ENCODE measurements at regions not wholly inside any gene's neighbourhood (a gene's known extent, or its start where the extent isn't known, plus 50 kb on each side); places are given as distances from the start of the nearest gene placed in this dataset.

DNA sequence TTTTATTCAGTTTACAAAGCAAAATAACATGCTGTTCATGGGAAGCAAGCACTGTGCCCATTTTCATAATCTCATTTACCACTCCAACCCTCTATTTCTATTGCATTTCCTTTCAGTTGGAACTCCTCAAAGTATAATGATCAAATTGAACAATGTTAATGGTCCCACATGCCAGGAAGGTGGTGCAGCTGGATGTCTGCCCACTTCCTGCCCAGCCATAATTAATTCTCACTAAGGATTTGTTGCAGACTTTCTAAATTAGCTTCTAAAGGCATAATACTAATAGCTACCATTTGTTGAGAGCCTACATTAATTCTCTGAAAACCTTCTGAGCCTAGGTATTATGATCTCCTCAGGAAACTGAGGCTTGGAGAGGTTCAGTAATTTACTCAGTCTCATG lies 316.1 kb upstream of the TPM1 start:
- no peak for ATAC-seq
- no peaks in the 10 kb centered on the region for H3K36me3 ChIP-seq
- H3K4me3 ChIP-seq = no peak overlapping the region
- intact Hi-C loops (cut with DNase I) = no loop called here
- H3K27ac ChIP-seq = no peak overlapping the region
- no peak for DNase-seq
- no peaks in the 10 kb centered on the region for H3K4me1 ChIP-seq
- no peaks in the 10 kb centered on the region for H3K9me3 ChIP-seq
- TF ChIP-seq, protein P1, sequence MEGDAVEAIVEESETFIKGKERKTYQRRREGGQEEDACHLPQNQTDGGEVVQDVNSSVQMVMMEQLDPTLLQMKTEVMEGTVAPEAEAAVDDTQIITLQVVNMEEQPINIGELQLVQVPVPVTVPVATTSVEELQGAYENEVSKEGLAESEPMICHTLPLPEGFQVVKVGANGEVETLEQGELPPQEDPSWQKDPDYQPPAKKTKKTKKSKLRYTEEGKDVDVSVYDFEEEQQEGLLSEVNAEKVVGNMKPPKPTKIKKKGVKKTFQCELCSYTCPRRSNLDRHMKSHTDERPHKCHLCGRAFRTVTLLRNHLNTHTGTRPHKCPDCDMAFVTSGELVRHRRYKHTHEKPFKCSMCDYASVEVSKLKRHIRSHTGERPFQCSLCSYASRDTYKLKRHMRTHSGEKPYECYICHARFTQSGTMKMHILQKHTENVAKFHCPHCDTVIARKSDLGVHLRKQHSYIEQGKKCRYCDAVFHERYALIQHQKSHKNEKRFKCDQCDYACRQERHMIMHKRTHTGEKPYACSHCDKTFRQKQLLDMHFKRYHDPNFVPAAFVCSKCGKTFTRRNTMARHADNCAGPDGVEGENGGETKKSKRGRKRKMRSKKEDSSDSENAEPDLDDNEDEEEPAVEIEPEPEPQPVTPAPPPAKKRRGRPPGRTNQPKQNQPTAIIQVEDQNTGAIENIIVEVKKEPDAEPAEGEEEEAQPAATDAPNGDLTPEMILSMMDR (IDR thresholded peaks at IDR 0.05) = no peak
- TF ChIP-seq POLR2A (IDR thresholded peaks at IDR 0.05) = no peak
- H3K27me3 ChIP-seq = no peaks in the 10 kb centered on the region

- Histone ChIP-seq H3K36me3 (no peaks in the 10 kb centered on the region), H3K27me3 (no peaks in the 10 kb centered on the region), H3K27ac (no peak overlapping the region), H3K4me3 (no peak overlapping the region), H3K4me1 (no peaks in the 10 kb centered on the region), H3K9me3 (no peaks in the 10 kb centered on the region)
- no peak for DNase-seq
- intact Hi-C loops (cut with DNase I) = no loop called here
- ATAC-seq = no peak
- no peak for TF ChIP-seq POLR2A (IDR thresholded peaks at IDR 0.05)
- TF ChIP-seq, protein P1 (IDR thresholded peaks at IDR 0.05) = no peak
- WGBS (ENCODE audit: insufficient coverage, low coverage, low lambda C conversion rate, missing lambda C conversion rate) = 88% methylated on average over 1 of the region's 2 CpGs
Observed at GRCh38 chr15:62727501-62727900, 315.0 kb upstream of the TPM1 start.

- no peaks in the 10 kb centered on the region for H3K36me3 ChIP-seq
- H3K9me3 ChIP-seq = no peaks in the 10 kb centered on the region
- H3K27ac ChIP-seq = no peak overlapping the region
- no peak for TF ChIP-seq POLR2A (IDR thresholded peaks at IDR 0.05)
- TF ChIP-seq, protein P1 (IDR thresholded peaks at IDR 0.05) = no peak
- ATAC-seq = no peak
- no peaks in the 10 kb centered on the region for H3K4me1 ChIP-seq
- DNase-seq = no peak
- intact Hi-C loops (cut with DNase I) = no loop called here
- no peak overlapping the region for H3K4me3 ChIP-seq
- 80% methylated on average over 3 of the region's 3 CpGs for WGBS (ENCODE audit: insufficient coverage, low coverage, low lambda C conversion rate, missing lambda C conversion rate)
- no peaks in the 10 kb centered on the region for H3K27me3 ChIP-seq
Observed at GRCh38 chr15:62730825-62731224, 311.7 kb upstream of the TPM1 start.

GRCh38 chr15:62732078-62732477 lies 310.5 kb upstream of the TPM1 start:
- TF ChIP-seq, protein P1 (IDR thresholded peaks at IDR 0.05) = no peak
- TF ChIP-seq POLR2A (IDR thresholded peaks at IDR 0.05) = no peak
- Histone ChIP-seq H3K9me3 (no peaks in the 10 kb centered on the region), H3K4me3 (no peak overlapping the region), H3K27ac (no peak overlapping the region), H3K27me3 (no peaks in the 10 kb centered on the region), H3K36me3 (no peaks in the 10 kb centered on the region), H3K4me1 (no peaks in the 10 kb centered on the region)
- WGBS (ENCODE audit: insufficient coverage, low coverage, low lambda C conversion rate, missing lambda C conversion rate) = 100% methylated on average over 3 of the region's 3 CpGs
- ATAC-seq (no peak), DNase-seq (no peak)
- intact Hi-C loops (cut with DNase I) = no loop called here

- no peaks in the 10 kb centered on the region for H3K36me3 ChIP-seq
- 83% methylated on average over 5 of the region's 5 CpGs for WGBS (ENCODE audit: insufficient coverage, low coverage, low lambda C conversion rate, missing lambda C conversion rate)
Observed at GRCh38 chr15:62734706-62735105, 307.8 kb upstream of the TPM1 start.

More at GRCh38 chr15:62734706-62735105, 307.8 kb upstream of the TPM1 start:
- DNase-seq = no peak
- intact Hi-C loops (cut with DNase I) = no loop called here
- TF ChIP-seq, protein P1 (IDR thresholded peaks at IDR 0.05) = no peak
- no peak for TF ChIP-seq POLR2A (IDR thresholded peaks at IDR 0.05)
- Histone ChIP-seq H3K9me3 (no peaks in the 10 kb centered on the region), H3K4me3 (no peak overlapping the region), H3K4me1 (no peaks in the 10 kb centered on the region), H3K27me3 (no peaks in the 10 kb centered on the region), H3K27ac (no peak overlapping the region)
- ATAC-seq = no peak
